ENCODE measurements at regions not wholly inside any gene's neighbourhood (a gene's known extent, or its start where the extent isn't known, plus 50 kb on each side); places are given as distances from the start of the nearest gene placed in this dataset.

DNA sequence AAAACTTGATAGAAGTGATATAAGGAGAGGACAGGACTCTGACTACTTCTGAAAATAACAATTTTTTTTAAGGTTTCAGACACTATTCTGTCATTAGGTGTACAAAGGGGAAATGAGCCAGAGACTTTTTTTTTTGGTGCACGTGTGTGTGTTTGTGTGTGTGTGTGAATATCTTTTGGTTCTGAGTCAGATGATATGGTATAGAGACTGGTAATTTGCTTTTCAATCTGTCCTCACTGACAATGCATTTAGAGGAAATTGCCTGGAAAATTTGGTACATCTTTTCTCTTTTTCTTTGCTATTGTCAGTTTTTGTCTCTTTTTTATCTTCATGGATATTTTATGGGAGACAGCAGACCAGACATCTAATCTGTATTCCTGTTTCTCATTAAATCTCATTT, 59.3 kb downstream of the DDIT4L start:
- Histone ChIP-seq H3K4me1 (ENCODE audit: low read length) (no peaks in the 10 kb centered on the region), H3K79me2 (ENCODE audit: low read length) (no peaks in the 10 kb centered on the region), H3K27me3 (replicated peaks; ENCODE audit: insufficient read depth, low read length) (no peaks in the 10 kb centered on the region), H3K9me2 (replicated peaks; ENCODE audit: insufficient read depth, low read length) (no peaks in the 10 kb centered on the region), H4K20me1 (ENCODE audit: insufficient read depth, low read length) (no peaks in the 10 kb centered on the region), H3K4me2 (ENCODE audit: low read depth, low read length) (no peak overlapping the region), H3K36me3 (replicated peaks; ENCODE audit: insufficient read depth, low read length) (no peaks in the 10 kb centered on the region), H3K4me3 (ENCODE audit: low read length) (no peak overlapping the region), H2AFZ (ENCODE audit: low read length) (no peak overlapping the region), H3F3A (ENCODE audit: insufficient read depth, low read length) (no peaks in the 10 kb centered on the region), H3K27ac (ENCODE audit: low read length) (no peak overlapping the region), H3K9me3 (replicated peaks; ENCODE audit: insufficient read depth, low read length) (no peaks in the 10 kb centered on the region), H3K9ac (ENCODE audit: low read length) (no peak overlapping the region)
- no peak for DNase-seq
- TF ChIP-seq, protein P1, sequence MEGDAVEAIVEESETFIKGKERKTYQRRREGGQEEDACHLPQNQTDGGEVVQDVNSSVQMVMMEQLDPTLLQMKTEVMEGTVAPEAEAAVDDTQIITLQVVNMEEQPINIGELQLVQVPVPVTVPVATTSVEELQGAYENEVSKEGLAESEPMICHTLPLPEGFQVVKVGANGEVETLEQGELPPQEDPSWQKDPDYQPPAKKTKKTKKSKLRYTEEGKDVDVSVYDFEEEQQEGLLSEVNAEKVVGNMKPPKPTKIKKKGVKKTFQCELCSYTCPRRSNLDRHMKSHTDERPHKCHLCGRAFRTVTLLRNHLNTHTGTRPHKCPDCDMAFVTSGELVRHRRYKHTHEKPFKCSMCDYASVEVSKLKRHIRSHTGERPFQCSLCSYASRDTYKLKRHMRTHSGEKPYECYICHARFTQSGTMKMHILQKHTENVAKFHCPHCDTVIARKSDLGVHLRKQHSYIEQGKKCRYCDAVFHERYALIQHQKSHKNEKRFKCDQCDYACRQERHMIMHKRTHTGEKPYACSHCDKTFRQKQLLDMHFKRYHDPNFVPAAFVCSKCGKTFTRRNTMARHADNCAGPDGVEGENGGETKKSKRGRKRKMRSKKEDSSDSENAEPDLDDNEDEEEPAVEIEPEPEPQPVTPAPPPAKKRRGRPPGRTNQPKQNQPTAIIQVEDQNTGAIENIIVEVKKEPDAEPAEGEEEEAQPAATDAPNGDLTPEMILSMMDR (IDR thresholded peaks at IDR 0.05; ENCODE audit: low read length): no peak
- TF ChIP-seq EZH2 (optimal IDR thresholded peaks at IDR 0.05; ENCODE audit: low read depth, low read length) (no peak), EZH2phosphoT487 (IDR thresholded peaks at IDR 0.05; ENCODE audit: low read length) (no peak)

DNA sequence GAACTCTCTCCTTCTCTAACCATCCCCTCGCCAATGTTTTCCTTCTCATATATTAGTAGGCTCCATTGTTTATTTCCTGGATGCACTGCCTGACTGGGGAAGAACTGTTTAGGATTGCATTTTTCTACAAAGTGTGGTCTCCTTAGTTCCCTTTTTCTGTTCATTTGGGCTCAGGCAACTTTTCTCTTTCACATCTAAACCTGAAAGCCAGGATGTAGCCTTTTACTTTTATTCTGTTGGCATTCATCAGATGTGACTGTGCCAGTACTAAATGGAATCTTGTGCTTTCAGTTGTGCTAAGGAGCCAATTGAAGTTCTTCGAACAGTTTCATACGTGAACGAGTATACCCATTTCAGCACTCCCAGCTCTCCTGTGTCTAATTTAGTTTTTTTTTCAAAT, 59.8 kb downstream of the DDIT4L start:
- H3K4me3 ChIP-seq (ENCODE audit: low read length): no peak overlapping the region
- H4K20me1 ChIP-seq (ENCODE audit: insufficient read depth, low read length): no peaks in the 10 kb centered on the region
- no peak overlapping the region for H3K9ac ChIP-seq (ENCODE audit: low read length)
- no peaks in the 10 kb centered on the region for H3K36me3 ChIP-seq (replicated peaks; ENCODE audit: insufficient read depth, low read length)
- no peaks in the 10 kb centered on the region for H3K27me3 ChIP-seq (replicated peaks; ENCODE audit: insufficient read depth, low read length)
- no peak for TF ChIP-seq EZH2 (optimal IDR thresholded peaks at IDR 0.05; ENCODE audit: low read depth, low read length)
- TF ChIP-seq, protein P1 (IDR thresholded peaks at IDR 0.05; ENCODE audit: low read length): no peak
- TF ChIP-seq EZH2phosphoT487 (IDR thresholded peaks at IDR 0.05; ENCODE audit: low read length): no peak
- H3K27ac ChIP-seq (ENCODE audit: low read length): no peak overlapping the region
- no peaks in the 10 kb centered on the region for H3K9me3 ChIP-seq (replicated peaks; ENCODE audit: insufficient read depth, low read length)
- H3K4me2 ChIP-seq (ENCODE audit: low read depth, low read length): no peak overlapping the region
- DNase-seq: no peak
- H3K9me2 ChIP-seq (replicated peaks; ENCODE audit: insufficient read depth, low read length): no peaks in the 10 kb centered on the region
- no peaks in the 10 kb centered on the region for H3K79me2 ChIP-seq (ENCODE audit: low read length)
- no peaks in the 10 kb centered on the region for H3F3A ChIP-seq (ENCODE audit: insufficient read depth, low read length)
- H3K4me1 ChIP-seq (ENCODE audit: low read length): no peaks in the 10 kb centered on the region
- H2AFZ ChIP-seq (ENCODE audit: low read length): no peak overlapping the region

GRCh38 chr4:100129774-100130173, 60.5 kb downstream of the DDIT4L start:
- no peaks in the 10 kb centered on the region for H3K79me2 ChIP-seq (ENCODE audit: low read length)
- H4K20me1 ChIP-seq (ENCODE audit: insufficient read depth, low read length): no peaks in the 10 kb centered on the region
- no peaks in the 10 kb centered on the region for H3F3A ChIP-seq (ENCODE audit: insufficient read depth, low read length)
- TF ChIP-seq EZH2 (optimal IDR thresholded peaks at IDR 0.05; ENCODE audit: low read depth, low read length) (no peak), EZH2phosphoT487 (IDR thresholded peaks at IDR 0.05; ENCODE audit: low read length) (no peak)
- TF ChIP-seq, protein P1 (IDR thresholded peaks at IDR 0.05; ENCODE audit: low read length): no peak
- H3K4me3 ChIP-seq (ENCODE audit: low read length): no peak overlapping the region
- no peaks in the 10 kb centered on the region for H3K36me3 ChIP-seq (replicated peaks; ENCODE audit: insufficient read depth, low read length)
- no peak for DNase-seq
- H3K27ac ChIP-seq (ENCODE audit: low read length): no peak overlapping the region
- H3K9me2 ChIP-seq (replicated peaks; ENCODE audit: insufficient read depth, low read length): no peaks in the 10 kb centered on the region
- no peaks in the 10 kb centered on the region for H3K4me1 ChIP-seq (ENCODE audit: low read length)
- no peak overlapping the region for H3K9ac ChIP-seq (ENCODE audit: low read length)
- H3K4me2 ChIP-seq (ENCODE audit: low read depth, low read length): no peak overlapping the region
- no peaks in the 10 kb centered on the region for H3K27me3 ChIP-seq (replicated peaks; ENCODE audit: insufficient read depth, low read length)
- no peaks in the 10 kb centered on the region for H3K9me3 ChIP-seq (replicated peaks; ENCODE audit: insufficient read depth, low read length)
- H2AFZ ChIP-seq (ENCODE audit: low read length): no peak overlapping the region
